HepG2 (cell line): ENCODE measurements at regions not wholly inside any gene's neighbourhood (a gene's known extent, or its start where the extent isn't known, plus 50 kb on each side); places are given as distances from the start of the nearest gene placed in this dataset.

Source experiments
- ASH2L ChIP-seq: fragments of 300-600, 200-600 bp; sonication (generic); IDR thresholded peaks from 2 replicates; pipeline ENCODE4 v1.7.0; 2017; ENCODE audit warnings: low read depth, mild to moderate bottlenecking, moderate library complexity, mixed read lengths, low read length; ENCODE audit not compliant: insufficient read length
- ATAD3A ChIP-seq: sonication (generic); formaldehyde crosslinking; IDR thresholded peaks from 2 replicates; pipeline ENCODE4 v1.4.0; 2020; ENCODE audit warnings: missing genetic modification reagents
- EHMT2 ChIP-seq: fragments of 200-600 bp; sonication (generic); IDR thresholded peaks from 2 replicates; pipeline ENCODE4 v1.7.0; 2017; ENCODE audit warnings: antibody characterized with exemption, low read depth, low read length, borderline replicate concordance
- FOXC1 ChIP-seq: sonication (generic); formaldehyde crosslinking; IDR thresholded peaks from 2 replicates; pipeline ENCODE4 v1.8.0; 2022; ENCODE audit warnings: mild to moderate bottlenecking, missing genetic modification reagents, borderline replicate concordance
- FOXK2 ChIP-seq: fragments of 450-650 bp; IDR thresholded peaks from 2 replicates; pipeline ENCODE4 v1.6.1; 2016
- HNRNPL ChIP-seq: fragments of 200-400 bp; formaldehyde crosslinking; IDR thresholded peaks from 2 replicates; pipeline ENCODE4 v1.6.1; 2017; ENCODE audit warnings: mild to moderate bottlenecking, low read depth, low read length
- KAT2B ChIP-seq: fragments of 150-350 bp; IDR thresholded peaks from 2 replicates; pipeline ENCODE4 v1.6.1; 2014; ENCODE audit warnings: low read depth, low read length, borderline replicate concordance
- MYC ChIP-seq: sonication (generic); formaldehyde crosslinking; IDR thresholded peaks from 2 replicates; pipeline ENCODE4 v1.9.0; 2021; ENCODE audit warnings: missing genetic modification reagents, borderline replicate concordance
- PLRG1 ChIP-seq: fragments of 450-650 bp; conservative IDR thresholded peaks from 2 replicates; pipeline ENCODE4 v1.6.1; 2016
- PPARG ChIP-seq: conservative IDR thresholded peaks from 2 replicates; pipeline ENCODE4 v1.6.1; 2016; ENCODE audit warnings: missing biosample characterization, missing genetic modification reagents
- SATB2 ChIP-seq: sonication (generic); formaldehyde crosslinking; IDR thresholded peaks from 2 replicates; pipeline ENCODE4 v1.5.0; 2020; ENCODE audit warnings: missing genetic modification reagents
- TBP ChIP-seq: sonication (generic); formaldehyde crosslinking; IDR thresholded peaks from 2 replicates; pipeline ENCODE4 v1.5.0; 2020; ENCODE audit warnings: missing genetic modification reagents
- ZIK1 ChIP-seq: sonication (generic); formaldehyde crosslinking; IDR thresholded peaks from 2 replicates; pipeline ENCODE4 v1.5.0; 2020; ENCODE audit warnings: mild to moderate bottlenecking, low read depth, missing genetic modification reagents, borderline replicate concordance
- ZNF138 ChIP-seq: sonication (generic); formaldehyde crosslinking; IDR thresholded peaks from 2 replicates; pipeline ENCODE4 v1.5.0; 2020; ENCODE audit warnings: mild to moderate bottlenecking, low read depth, missing genetic modification reagents
- ZNF253 ChIP-seq: sonication (generic); formaldehyde crosslinking; IDR thresholded peaks from 2 replicates; pipeline ENCODE4 v1.8.0; 2022; ENCODE audit warnings: mild to moderate bottlenecking, missing genetic modification reagents, borderline replicate concordance
- ZNF30 ChIP-seq: sonication (generic); formaldehyde crosslinking; IDR thresholded peaks from 2 replicates; pipeline ENCODE4 v1.5.0; 2020; ENCODE audit warnings: mild to moderate bottlenecking, missing genetic modification reagents
- ZNF337 ChIP-seq: sonication (generic); formaldehyde crosslinking; IDR thresholded peaks from 2 replicates; pipeline ENCODE4 v1.5.1; 2020; ENCODE audit warnings: missing genetic modification reagents, low read depth, mild to moderate bottlenecking, borderline replicate concordance
- ZNF34 ChIP-seq: sonication (generic); formaldehyde crosslinking; IDR thresholded peaks from 2 replicates; pipeline ENCODE4 v1.4.0; 2020; ENCODE audit warnings: mild to moderate bottlenecking, missing genetic modification reagents, borderline replicate concordance
- ZNF672 ChIP-seq: sonication (generic); formaldehyde crosslinking; IDR thresholded peaks from 2 replicates; pipeline ENCODE4 v1.8.1; 2022; ENCODE audit warnings: missing genetic modification reagents
- TF ChIP-seq, protein P1 (sequence below): sonication (generic); formaldehyde crosslinking; IDR thresholded peaks from 2 replicates; pipeline ENCODE4 v1.5.1; 2020; ENCODE audit warnings: missing genetic modification reagents, mild to moderate bottlenecking, borderline replicate concordance
- TF ChIP-seq, protein P2 (sequence below): sonication (generic); formaldehyde crosslinking; IDR thresholded peaks from 2 replicates; pipeline ENCODE4 v1.8.0; 2022; ENCODE audit warnings: missing genetic modification reagents, low read depth, mild to moderate bottlenecking, borderline replicate concordance
- TF ChIP-seq, protein P3 (sequence below): sonication (generic); formaldehyde crosslinking; IDR thresholded peaks from 2 replicates; pipeline ENCODE4 v1.5.1; 2020; ENCODE audit warnings: missing genetic modification reagents, mild to moderate bottlenecking, borderline replicate concordance
- TF ChIP-seq, protein P4 (sequence below): sonication (generic); formaldehyde crosslinking; conservative IDR thresholded peaks from 2 replicates; pipeline ENCODE4 v1.4.0; 2020; ENCODE audit warnings: missing genetic modification reagents
- TF ChIP-seq, protein P5 (sequence below): IDR thresholded peaks from 2 replicates; pipeline ENCODE4 v1.6.1; 2018; ENCODE audit warnings: missing genetic modification reagents

DNA sequence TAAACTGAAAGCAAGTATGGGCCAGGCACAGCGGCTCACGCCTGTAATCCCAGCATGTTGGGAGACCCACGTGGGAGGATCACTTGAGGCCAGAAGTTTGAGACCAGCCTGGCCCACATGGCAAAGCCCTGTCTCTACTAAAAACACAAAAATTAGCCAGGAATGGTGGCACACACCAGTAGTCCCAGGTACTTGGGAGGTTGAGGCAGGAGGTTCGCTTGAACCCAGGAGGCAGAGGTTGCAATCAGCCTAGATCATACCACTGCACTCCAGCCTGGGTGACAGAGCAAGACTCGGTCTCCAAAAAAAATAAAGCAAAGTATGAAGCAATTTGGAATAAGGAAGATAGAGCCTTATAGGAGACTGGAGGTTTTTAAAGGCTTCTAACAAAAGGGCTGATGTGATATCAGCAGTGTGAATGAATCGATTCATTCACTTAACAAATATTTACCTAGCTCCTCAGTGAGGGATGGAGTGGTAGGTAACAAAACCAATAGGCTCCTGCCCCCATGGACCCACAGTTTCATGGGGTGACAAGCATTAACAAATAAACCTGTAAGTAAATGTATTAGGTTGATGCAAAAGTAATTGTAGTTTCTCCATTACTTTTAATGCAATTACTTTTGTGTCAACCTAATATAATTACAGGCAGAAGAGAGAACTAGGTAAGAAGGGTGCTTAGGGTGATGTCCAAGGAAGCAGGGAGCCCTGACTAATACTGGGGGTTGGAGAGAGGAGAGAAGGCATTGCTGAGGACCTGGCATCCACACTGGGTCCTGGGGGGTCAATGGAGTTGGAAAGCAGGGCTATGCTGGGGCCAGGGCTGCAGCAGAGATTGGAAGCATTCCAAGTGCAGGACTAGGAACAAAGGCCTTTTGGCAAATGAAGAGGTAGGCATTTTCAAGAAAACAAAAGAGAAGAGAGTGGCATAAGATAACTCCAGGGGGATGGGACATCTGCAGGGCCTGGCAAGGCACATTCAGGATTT, 195.4 kb upstream of the ARL4C start (continued):
- TF ChIP-seq MYC (CRISPR knock-in tag) (no peak), FOXC1 (CRISPR knock-in tag) (no peak; the same call in 1 of the 2 replicates), EHMT2 (peak; percentile 30; the same call in 1 of the 2 replicates), ZIK1 (CRISPR knock-in tag) (no peak), ZNF34 (no peak), HNRNPL (no peak), TBP (CRISPR knock-in tag) (no peak), ZNF138 (CRISPR knock-in tag) (no peak), ASH2L (peak; percentile 28), SATB2 (CRISPR knock-in tag) (no peak), ZNF337 (no peak), PPARG (CRISPR knock-in tag) (peak; percentile 35; the same call in 1 of the 2 replicates), KAT2B (no peak), ZNF253 (CRISPR knock-in tag) (no peak), ATAD3A (CRISPR knock-in tag) (no peak), PLRG1 (no peak), FOXK2 (no peak), ZNF30 (CRISPR knock-in tag) (no peak), ZNF672 (no peak)
- TF ChIP-seq, protein P1, sequence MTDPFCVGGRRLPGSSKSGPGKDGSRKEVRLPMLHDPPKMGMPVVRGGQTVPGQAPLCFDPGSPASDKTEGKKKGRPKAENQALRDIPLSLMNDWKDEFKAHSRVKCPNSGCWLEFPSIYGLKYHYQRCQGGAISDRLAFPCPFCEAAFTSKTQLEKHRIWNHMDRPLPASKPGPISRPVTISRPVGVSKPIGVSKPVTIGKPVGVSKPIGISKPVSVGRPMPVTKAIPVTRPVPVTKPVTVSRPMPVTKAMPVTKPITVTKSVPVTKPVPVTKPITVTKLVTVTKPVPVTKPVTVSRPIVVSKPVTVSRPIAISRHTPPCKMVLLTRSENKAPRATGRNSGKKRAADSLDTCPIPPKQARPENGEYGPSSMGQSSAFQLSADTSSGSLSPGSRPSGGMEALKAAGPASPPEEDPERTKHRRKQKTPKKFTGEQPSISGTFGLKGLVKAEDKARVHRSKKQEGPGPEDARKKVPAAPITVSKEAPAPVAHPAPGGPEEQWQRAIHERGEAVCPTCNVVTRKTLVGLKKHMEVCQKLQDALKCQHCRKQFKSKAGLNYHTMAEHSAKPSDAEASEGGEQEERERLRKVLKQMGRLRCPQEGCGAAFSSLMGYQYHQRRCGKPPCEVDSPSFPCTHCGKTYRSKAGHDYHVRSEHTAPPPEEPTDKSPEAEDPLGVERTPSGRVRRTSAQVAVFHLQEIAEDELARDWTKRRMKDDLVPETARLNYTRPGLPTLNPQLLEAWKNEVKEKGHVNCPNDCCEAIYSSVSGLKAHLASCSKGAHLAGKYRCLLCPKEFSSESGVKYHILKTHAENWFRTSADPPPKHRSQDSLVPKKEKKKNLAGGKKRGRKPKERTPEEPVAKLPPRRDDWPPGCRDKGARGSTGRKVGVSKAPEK, result no peak
- TF ChIP-seq, protein P2, sequence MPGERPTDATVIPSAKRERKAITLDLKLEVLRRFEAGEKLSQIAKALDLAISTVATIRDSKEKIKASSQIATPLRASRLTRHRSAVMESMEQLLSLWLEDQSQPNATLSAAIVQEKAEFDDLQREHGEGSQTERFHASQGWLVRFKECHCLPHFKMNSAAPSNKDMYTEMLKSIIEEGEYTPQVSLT (CRISPR knock-in tag), result no peak
- TF ChIP-seq, protein P3, sequence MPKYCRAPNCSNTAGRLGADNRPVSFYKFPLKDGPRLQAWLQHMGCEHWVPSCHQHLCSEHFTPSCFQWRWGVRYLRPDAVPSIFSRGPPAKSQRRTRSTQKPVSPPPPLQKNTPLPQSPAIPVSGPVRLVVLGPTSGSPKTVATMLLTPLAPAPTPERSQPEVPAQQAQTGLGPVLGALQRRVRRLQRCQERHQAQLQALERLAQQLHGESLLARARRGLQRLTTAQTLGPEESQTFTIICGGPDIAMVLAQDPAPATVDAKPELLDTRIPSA (CRISPR knock-in tag), result no peak
- TF ChIP-seq, protein P4, sequence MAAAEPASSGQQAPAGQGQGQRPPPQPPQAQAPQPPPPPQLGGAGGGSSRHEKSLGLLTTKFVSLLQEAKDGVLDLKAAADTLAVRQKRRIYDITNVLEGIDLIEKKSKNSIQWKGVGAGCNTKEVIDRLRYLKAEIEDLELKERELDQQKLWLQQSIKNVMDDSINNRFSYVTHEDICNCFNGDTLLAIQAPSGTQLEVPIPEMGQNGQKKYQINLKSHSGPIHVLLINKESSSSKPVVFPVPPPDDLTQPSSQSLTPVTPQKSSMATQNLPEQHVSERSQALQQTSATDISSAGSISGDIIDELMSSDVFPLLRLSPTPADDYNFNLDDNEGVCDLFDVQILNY (CRISPR knock-in tag), result no peak
- TF ChIP-seq, protein P5, sequence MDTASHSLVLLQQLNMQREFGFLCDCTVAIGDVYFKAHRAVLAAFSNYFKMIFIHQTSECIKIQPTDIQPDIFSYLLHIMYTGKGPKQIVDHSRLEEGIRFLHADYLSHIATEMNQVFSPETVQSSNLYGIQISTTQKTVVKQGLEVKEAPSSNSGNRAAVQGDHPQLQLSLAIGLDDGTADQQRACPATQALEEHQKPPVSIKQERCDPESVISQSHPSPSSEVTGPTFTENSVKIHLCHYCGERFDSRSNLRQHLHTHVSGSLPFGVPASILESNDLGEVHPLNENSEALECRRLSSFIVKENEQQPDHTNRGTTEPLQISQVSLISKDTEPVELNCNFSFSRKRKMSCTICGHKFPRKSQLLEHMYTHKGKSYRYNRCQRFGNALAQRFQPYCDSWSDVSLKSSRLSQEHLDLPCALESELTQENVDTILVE (CRISPR knock-in tag), result no peak
